PC-9 (cell line): ENCODE measurements at regions not wholly inside any gene's neighbourhood (a gene's known extent, or its start where the extent isn't known, plus 50 kb on each side); places are given as distances from the start of the nearest gene placed in this dataset.

ENCODE experiments used
- BruUV-seq: library from RNA; stranded (reverse); fragments of 400-500 nt; replicated peaks from 2 replicates; lab custom pipeline; 2021; lab: Mats Ljungman, UMichigan
- CTCF ChIA-PET: fragments of 300-600 bp; sonication (Branson Sonifier 250); formaldehyde crosslinking; loops from one replicate; lab custom pipeline; 2022; ENCODE audit warnings: antibody characterized with exemption; lab: Charles Lee
- POLR2A ChIA-PET: fragments of 300-600 bp; sonication (Branson Sonifier 250); formaldehyde crosslinking; loops from one replicate; lab custom pipeline; 2022; ENCODE audit warnings: antibody characterized with exemption; ENCODE audit not compliant: unreplicated experiment; lab: Charles Lee
- DNase-seq, 2 experiments: peaks; one replicate each; pipeline versions ENCODE4 v3.0.0 to v3.0.0-alpha.2; 2015 to 2022; ENCODE audit warnings: mixed read lengths in 1 of 2
- H2AFZ ChIP-seq: fragments of 200-600 bp; sonication (generic); 2 replicates; pipeline ENCODE4 v1.8.1; 2017; ENCODE audit warnings: antibody characterized with exemption
- H3F3A ChIP-seq: fragments of 200-600 bp; sonication (generic); 2 replicates; pipeline ENCODE4 v1.8.1; 2017; ENCODE audit warnings: antibody characterized with exemption, mild to moderate bottlenecking, low read depth; ENCODE audit not compliant: insufficient read depth
- H3K27ac ChIP-seq: fragments of 200-600 bp; sonication (generic); 2 replicates; pipeline ENCODE4 v1.6.1; 2016; ENCODE audit warnings: mixed run types
- H3K27me3 ChIP-seq: fragments of 200-600 bp; sonication (generic); 2 replicates; pipeline ENCODE4 v1.6.1; 2016; ENCODE audit warnings: low read depth, mixed run types; ENCODE audit not compliant: insufficient read depth
- H3K36me3 ChIP-seq: fragments of 200-600 bp; sonication (generic); 2 replicates; pipeline ENCODE4 v1.6.1; 2016; ENCODE audit warnings: low read depth, mixed run types
- H3K4me1 ChIP-seq: fragments of 200-600 bp; sonication (generic); replicated peaks from 2 replicates; pipeline ENCODE4 v1.6.1; 2016; ENCODE audit warnings: mixed run types; ENCODE audit not compliant: insufficient read depth
- H3K4me2 ChIP-seq: fragments of 200-600 bp; sonication (generic); 2 replicates; pipeline ENCODE4 v1.6.1; 2017; ENCODE audit warnings: mixed run types
- H3K4me3 ChIP-seq: fragments of 200-600 bp; sonication (generic); 2 replicates; pipeline ENCODE4 v1.6.1; 2016; ENCODE audit warnings: mixed run types
- H3K79me2 ChIP-seq: fragments of 200-600 bp; sonication (generic); 2 replicates; pipeline ENCODE4 v1.6.1; 2017; ENCODE audit warnings: low read depth, mixed run types
- H3K9me2 ChIP-seq: fragments of 200-600 bp; sonication (generic); 2 replicates; pipeline ENCODE4 v1.8.1; 2017; ENCODE audit warnings: mild to moderate bottlenecking; ENCODE audit not compliant: insufficient read depth
- H3K9me3 ChIP-seq: fragments of 200-600 bp; sonication (generic); 2 replicates; pipeline ENCODE4 v1.8.1; 2016; ENCODE audit warnings: low read depth; ENCODE audit not compliant: insufficient read depth
- H4K20me1 ChIP-seq: fragments of 200-600 bp; sonication (generic); 2 replicates; pipeline ENCODE4 v1.8.1; 2017; ENCODE audit not compliant: insufficient read depth
- CTCF ChIP-seq: fragments of 200-600 bp; sonication (generic); conservative IDR thresholded peaks from 2 replicates; pipeline ENCODE4 v1.6.1; 2017; ENCODE audit warnings: mixed run types, antibody characterized with exemption, mild to moderate bottlenecking, moderate library complexity
- EZH2 ChIP-seq: fragments of 200-600 bp; sonication (generic); IDR thresholded peaks from 2 replicates; pipeline ENCODE4 v1.8.0; 2017; ENCODE audit warnings: antibody characterized with exemption, low read depth
- intact Hi-C: fragments of 100-400 bp; cut with micrococcal nuclease; formaldehyde crosslinking; loops from one replicate; pipeline ENCODE4 v1.10.0; 2022; ENCODE audit not compliant: unreplicated experiment

- Histone ChIP-seq H2AFZ (no peak overlapping the region), H3K9me2 (no peaks in the 10 kb centered on the region; the same call in 1 of the 2 replicates), H3K4me3 (no peak overlapping the region), H3K27ac (no peak overlapping the region), H4K20me1 (no peaks in the 10 kb centered on the region), H3K36me3 (no peaks in the 10 kb centered on the region), H3F3A (no peaks in the 10 kb centered on the region), H3K27me3 (no peaks in the 10 kb centered on the region), H3K4me2 (no peak overlapping the region), H3K4me1 (no peaks in the 10 kb centered on the region; the same call in 1 of the 2 replicates), H3K9me3 (no peaks in the 10 kb centered on the region), H3K79me2 (no peaks in the 10 kb centered on the region)
- DNase-seq: no peak
- intact Hi-C loops: no loop called here
- BruUV-seq: no TSS peak
- POLR2A ChIA-PET: no interaction called here
- TF ChIP-seq CTCF (no peak), EZH2 (no peak)
- CTCF ChIA-PET: no interaction called here
Observed at GRCh38 chr13:77443511-77443910, 92.0 kb upstream of the SCEL start.

- no peak overlapping the region for H3K27ac ChIP-seq
- no peaks in the 10 kb centered on the region for H3K9me2 ChIP-seq
- TF ChIP-seq CTCF (no peak), EZH2 (no peak)
- H3K27me3 ChIP-seq: no peaks in the 10 kb centered on the region
- no peak overlapping the region for H3K4me2 ChIP-seq
- no peaks in the 10 kb centered on the region for H3K9me3 ChIP-seq
- H3K4me1 ChIP-seq: no peaks in the 10 kb centered on the region
- H3F3A ChIP-seq: no peaks in the 10 kb centered on the region
- no peaks in the 10 kb centered on the region for H4K20me1 ChIP-seq
- POLR2A ChIA-PET: no interaction called here
- intact Hi-C loops: no loop called here
- H3K4me3 ChIP-seq: no peak overlapping the region
- no TSS peak for BruUV-seq
- no peak overlapping the region for H2AFZ ChIP-seq
- no peak for DNase-seq
- CTCF ChIA-PET: no interaction called here
- no peaks in the 10 kb centered on the region for H3K36me3 ChIP-seq
- no peaks in the 10 kb centered on the region for H3K79me2 ChIP-seq
Observed at GRCh38 chr13:77437267-77437666, 98.2 kb upstream of the SCEL start.

- Histone ChIP-seq H3K9me2 (no peaks in the 10 kb centered on the region), H4K20me1 (no peaks in the 10 kb centered on the region), H3K36me3 (no peaks in the 10 kb centered on the region), H3K9me3 (no peaks in the 10 kb centered on the region), H3K79me2 (no peaks in the 10 kb centered on the region), H3K4me3 (no peak overlapping the region), H3K27me3 (no peaks in the 10 kb centered on the region), H3F3A (no peaks in the 10 kb centered on the region), H3K4me2 (no peak overlapping the region), H3K27ac (no peak overlapping the region), H2AFZ (no peak overlapping the region), H3K4me1 (no peaks in the 10 kb centered on the region)
- POLR2A ChIA-PET: no interaction called here
- BruUV-seq: no TSS peak
- TF ChIP-seq CTCF (no peak), EZH2 (no peak)
- intact Hi-C loops: no loop called here
- no peak for DNase-seq
- CTCF ChIA-PET: no interaction called here
Observed at GRCh38 chr13:77434289-77434688, 101.2 kb upstream of the SCEL start.
